ENCODE measurements at regions not wholly inside any gene's neighbourhood (a gene's known extent, or its start where the extent isn't known, plus 50 kb on each side); places are given as distances from the start of the nearest gene placed in this dataset.
"Not testable (repeated sequence)": the region's sequence is repeated elsewhere in the genome, so short reads cannot be mapped to it uniquely, and the experiment has no call there.

- TF ChIP-seq ZNF281 (CRISPR knock-in tag; IDR thresholded peaks at IDR 0.05) (no peak), USF1 (CRISPR knock-in tag; IDR thresholded peaks at IDR 0.05) (no peak), HMGXB4 (CRISPR knock-in tag; IDR thresholded peaks at IDR 0.05) (no peak), CREB1 (CRISPR knock-in tag; IDR thresholded peaks at IDR 0.05) (no peak), CTCF (IDR thresholded peaks at IDR 0.05) (no peak), ZNF317 (CRISPR knock-in tag; IDR thresholded peaks at IDR 0.05; ENCODE audit: borderline replicate concordance, low read depth) (no peak), MLX (CRISPR knock-in tag; IDR thresholded peaks at IDR 0.05) (no peak), USF2 (CRISPR knock-in tag; IDR thresholded peaks at IDR 0.05) (no peak), IRF1 (CRISPR knock-in tag; IDR thresholded peaks at IDR 0.05) (no peak), SMAD3 (CRISPR knock-in tag; IDR thresholded peaks at IDR 0.05; ENCODE audit: borderline replicate concordance) (no peak)
Measured at GRCh38 chr2:192960945-192961344, 766.2 kb upstream of the TMEFF2 start (continued).

GRCh38 chr2:192958615-192959014 lies 763.9 kb upstream of the TMEFF2 start:
- H3K27ac Mint-ChIP-seq; H3K27me3 Mint-ChIP-seq (ENCODE audit: low read depth); DNase-seq (ENCODE audit: low spot score); H3K4me3 Mint-ChIP-seq; CTCF ChIA-PET; ATAC-seq; POLR2A ChIA-PET; H3K36me3 Mint-ChIP-seq; H3K4me1 Mint-ChIP-seq: not testable (repeated sequence)
- H3K9me3 Mint-ChIP-seq = peaks cover 20% of the 10 kb centered on the region

- no peaks in the 10 kb centered on the region for H3K27me3 Mint-ChIP-seq (ENCODE audit: low read depth)
- CTCF ChIA-PET = no interaction called here
- H3K4me1 Mint-ChIP-seq = no peaks in the 10 kb centered on the region
- H3K4me3 Mint-ChIP-seq = no peak overlapping the region
- H3K27ac Mint-ChIP-seq = no peak overlapping the region
- ATAC-seq = no peak
- no peak for DNase-seq (ENCODE audit: low spot score)
- POLR2A ChIA-PET = no interaction called here
- peaks cover 2% of the 10 kb centered on the region; the same call in 1 of the 2 replicates for H3K36me3 Mint-ChIP-seq
- H3K9me3 Mint-ChIP-seq = peaks cover 20% of the 10 kb centered on the region
- TF ChIP-seq SP1 (CRISPR knock-in tag; conservative IDR thresholded peaks at IDR 0.05) (no peak), ZNF425 (CRISPR knock-in tag; conservative IDR thresholded peaks at IDR 0.05) (no peak), E2F1 (CRISPR knock-in tag; IDR thresholded peaks at IDR 0.05) (no peak), SOX15 (CRISPR knock-in tag; IDR thresholded peaks at IDR 0.05) (no peak), ESRRA (CRISPR knock-in tag; IDR thresholded peaks at IDR 0.05; ENCODE audit: borderline replicate concordance) (no peak), SMAD3 (CRISPR knock-in tag; IDR thresholded peaks at IDR 0.05; ENCODE audit: borderline replicate concordance) (no peak), NR3C1 (CRISPR knock-in tag; conservative IDR thresholded peaks at IDR 0.05; ENCODE audit: low read depth) (no peak), ZBTB43 (CRISPR knock-in tag; IDR thresholded peaks at IDR 0.05) (no peak), CREB1 (CRISPR knock-in tag; IDR thresholded peaks at IDR 0.05) (no peak), MXD4 (CRISPR knock-in tag; IDR thresholded peaks at IDR 0.05; ENCODE audit: borderline replicate concordance) (no peak)
Measured at GRCh38 chr2:192957425-192957824, 762.7 kb upstream of the TMEFF2 start.

Measured in WTC11 (cell line).